Ishikawa (cell line): ENCODE measurements at regions not wholly inside any gene's neighbourhood (a gene's known extent, or its start where the extent isn't known, plus 50 kb on each side); places are given as distances from the start of the nearest gene placed in this dataset.
A peak's percentile ranks its signal among the peaks of the same experiment; 100 is the strongest.

Experiments used
- EGR1 ChIP-seq: IDR thresholded peaks from 2 replicates; pipeline ENCODE4 v1.6.1; 2012
- EP300 ChIP-seq: IDR thresholded peaks from 2 replicates; pipeline ENCODE4 v1.6.1; 2012; ENCODE audit warnings: borderline replicate concordance
- FOXM1 ChIP-seq: IDR thresholded peaks from 2 replicates; pipeline ENCODE4 v1.6.1; 2012; ENCODE audit warnings: low read depth, borderline replicate concordance
- MAX ChIP-seq: IDR thresholded peaks from 2 replicates; pipeline ENCODE4 v1.6.1; 2012
- NFIC ChIP-seq: IDR thresholded peaks from 2 replicates; pipeline ENCODE4 v1.6.1; 2012
- RAD21 ChIP-seq: IDR thresholded peaks from 2 replicates; pipeline ENCODE4 v1.6.1; 2012; ENCODE audit warnings: low read depth
- TAF1 ChIP-seq: IDR thresholded peaks from 2 replicates; pipeline ENCODE4 v1.6.1; 2012; ENCODE audit warnings: low read depth, mild to moderate bottlenecking
- TCF12 ChIP-seq: IDR thresholded peaks from 2 replicates; pipeline ENCODE4 v1.6.1; 2012; ENCODE audit warnings: low read depth
- YY1 ChIP-seq: IDR thresholded peaks from 2 replicates; pipeline ENCODE4 v1.6.1; 2012; ENCODE audit warnings: low read depth
- TF ChIP-seq, protein P1 (sequence below): IDR thresholded peaks from 2 replicates; pipeline ENCODE4 v1.6.1; 2012; ENCODE audit warnings: low read depth, mild to moderate bottlenecking

GRCh38 chr13:110010404-110011138, 224.2 kb upstream of the IRS2 start:
- TF ChIP-seq RAD21 (no peak), NFIC (peak; percentile 84), YY1 (no peak), TCF12 (peak; percentile 74), EGR1 (no peak), EP300 (peak; percentile 81), MAX (no peak), TAF1 (no peak), FOXM1 (0 out of 2 replicates have a peak, but pooled peaks have one; percentile 3)
- TF ChIP-seq, protein P1, sequence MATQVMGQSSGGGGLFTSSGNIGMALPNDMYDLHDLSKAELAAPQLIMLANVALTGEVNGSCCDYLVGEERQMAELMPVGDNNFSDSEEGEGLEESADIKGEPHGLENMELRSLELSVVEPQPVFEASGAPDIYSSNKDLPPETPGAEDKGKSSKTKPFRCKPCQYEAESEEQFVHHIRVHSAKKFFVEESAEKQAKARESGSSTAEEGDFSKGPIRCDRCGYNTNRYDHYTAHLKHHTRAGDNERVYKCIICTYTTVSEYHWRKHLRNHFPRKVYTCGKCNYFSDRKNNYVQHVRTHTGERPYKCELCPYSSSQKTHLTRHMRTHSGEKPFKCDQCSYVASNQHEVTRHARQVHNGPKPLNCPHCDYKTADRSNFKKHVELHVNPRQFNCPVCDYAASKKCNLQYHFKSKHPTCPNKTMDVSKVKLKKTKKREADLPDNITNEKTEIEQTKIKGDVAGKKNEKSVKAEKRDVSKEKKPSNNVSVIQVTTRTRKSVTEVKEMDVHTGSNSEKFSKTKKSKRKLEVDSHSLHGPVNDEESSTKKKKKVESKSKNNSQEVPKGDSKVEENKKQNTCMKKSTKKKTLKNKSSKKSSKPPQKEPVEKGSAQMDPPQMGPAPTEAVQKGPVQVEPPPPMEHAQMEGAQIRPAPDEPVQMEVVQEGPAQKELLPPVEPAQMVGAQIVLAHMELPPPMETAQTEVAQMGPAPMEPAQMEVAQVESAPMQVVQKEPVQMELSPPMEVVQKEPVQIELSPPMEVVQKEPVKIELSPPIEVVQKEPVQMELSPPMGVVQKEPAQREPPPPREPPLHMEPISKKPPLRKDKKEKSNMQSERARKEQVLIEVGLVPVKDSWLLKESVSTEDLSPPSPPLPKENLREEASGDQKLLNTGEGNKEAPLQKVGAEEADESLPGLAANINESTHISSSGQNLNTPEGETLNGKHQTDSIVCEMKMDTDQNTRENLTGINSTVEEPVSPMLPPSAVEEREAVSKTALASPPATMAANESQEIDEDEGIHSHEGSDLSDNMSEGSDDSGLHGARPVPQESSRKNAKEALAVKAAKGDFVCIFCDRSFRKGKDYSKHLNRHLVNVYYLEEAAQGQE, result no peak
